ENCODE measurements at regions not wholly inside any gene's neighbourhood (a gene's known extent, or its start where the extent isn't known, plus 50 kb on each side); places are given as distances from the start of the nearest gene placed in this dataset.

GRCh38 chr12:131636940-131637750, 73.7 kb upstream of the SFSWAP start:
- no peaks in the 10 kb centered on the region for H4K20me1 ChIP-seq (ENCODE audit: insufficient read depth, low read length)
- H3K27ac ChIP-seq (ENCODE audit: low read depth, low read length, poor library complexity, severe bottlenecking) = no peak overlapping the region
- H3K4me2 ChIP-seq (ENCODE audit: low read length) = no peak overlapping the region
- no peak overlapping the region for H3K4me3 ChIP-seq (ENCODE audit: low read depth, low read length, poor library complexity, severe bottlenecking)
- TF ChIP-seq CTCF (IDR thresholded peaks at IDR 0.05; ENCODE audit: low read length) = no peak
- no peak for TF ChIP-seq EZH2 (IDR thresholded peaks at IDR 0.05; ENCODE audit: borderline replicate concordance, low read length)
- no peaks in the 10 kb centered on the region for H3K9me2 ChIP-seq (ENCODE audit: low read depth, low read length)
- no peaks in the 10 kb centered on the region for H3K79me2 ChIP-seq (ENCODE audit: insufficient read depth, low read length)
- H3F3A ChIP-seq (ENCODE audit: insufficient read depth, low read length) = no peaks in the 10 kb centered on the region
- H3K4me1 ChIP-seq (ENCODE audit: insufficient read depth, low read length, severe bottlenecking) = no peaks in the 10 kb centered on the region
- H3K9me3 ChIP-seq (ENCODE audit: low read length) = no peaks in the 10 kb centered on the region
- H3K36me3 ChIP-seq (ENCODE audit: insufficient read depth, low read length) = no peaks in the 10 kb centered on the region
- H3K9ac ChIP-seq (ENCODE audit: low read length) = no peak overlapping the region
- no peak overlapping the region for H2AFZ ChIP-seq (ENCODE audit: low read length)
- H3K27me3 ChIP-seq (ENCODE audit: insufficient read depth, low read length) = no peaks in the 10 kb centered on the region; the same call in 1 of the 2 replicates

- H2AFZ ChIP-seq (ENCODE audit: low read length) = no peak overlapping the region
- H3K36me3 ChIP-seq (ENCODE audit: insufficient read depth, low read length) = no peaks in the 10 kb centered on the region
- H3K27ac ChIP-seq (ENCODE audit: low read depth, low read length, poor library complexity, severe bottlenecking) = no peak overlapping the region
- no peaks in the 10 kb centered on the region for H3K9me3 ChIP-seq (ENCODE audit: low read length)
- no peaks in the 10 kb centered on the region for H4K20me1 ChIP-seq (ENCODE audit: insufficient read depth, low read length)
- H3K9me2 ChIP-seq (ENCODE audit: low read depth, low read length) = no peaks in the 10 kb centered on the region
- H3K9ac ChIP-seq (ENCODE audit: low read length) = no peak overlapping the region
- H3K27me3 ChIP-seq (ENCODE audit: insufficient read depth, low read length) = no peaks in the 10 kb centered on the region; the same call in 1 of the 2 replicates
- H3K4me3 ChIP-seq (ENCODE audit: low read depth, low read length, poor library complexity, severe bottlenecking) = no peak overlapping the region
- TF ChIP-seq EZH2 (IDR thresholded peaks at IDR 0.05; ENCODE audit: borderline replicate concordance, low read length) (no peak), CTCF (IDR thresholded peaks at IDR 0.05; ENCODE audit: low read length) (no peak)
- H3K4me1 ChIP-seq (ENCODE audit: insufficient read depth, low read length, severe bottlenecking) = no peaks in the 10 kb centered on the region
- no peaks in the 10 kb centered on the region for H3K79me2 ChIP-seq (ENCODE audit: insufficient read depth, low read length)
- H3K4me2 ChIP-seq (ENCODE audit: low read length) = no peak overlapping the region
- no peaks in the 10 kb centered on the region for H3F3A ChIP-seq (ENCODE audit: insufficient read depth, low read length)
These were observed 72.9 kb upstream of the SFSWAP start for GRCh38 chr12:131637986-131638385.

GRCh38 chr12:131639270-131639940, 71.5 kb upstream of the SFSWAP start:
- no peaks in the 10 kb centered on the region for H3K36me3 ChIP-seq (ENCODE audit: insufficient read depth, low read length)
- H4K20me1 ChIP-seq (ENCODE audit: insufficient read depth, low read length) = no peaks in the 10 kb centered on the region
- H2AFZ ChIP-seq (ENCODE audit: low read length) = no peak overlapping the region
- H3K9me3 ChIP-seq (ENCODE audit: low read length) = no peaks in the 10 kb centered on the region
- no peaks in the 10 kb centered on the region for H3K9me2 ChIP-seq (ENCODE audit: low read depth, low read length)
- no peaks in the 10 kb centered on the region for H3K79me2 ChIP-seq (ENCODE audit: insufficient read depth, low read length)
- H3K4me2 ChIP-seq (ENCODE audit: low read length) = no peak overlapping the region
- H3K27ac ChIP-seq (ENCODE audit: low read depth, low read length, poor library complexity, severe bottlenecking) = no peak overlapping the region
- H3K27me3 ChIP-seq (ENCODE audit: insufficient read depth, low read length) = no peaks in the 10 kb centered on the region; the same call in 1 of the 2 replicates
- H3F3A ChIP-seq (ENCODE audit: insufficient read depth, low read length) = no peaks in the 10 kb centered on the region
- no peaks in the 10 kb centered on the region for H3K4me1 ChIP-seq (ENCODE audit: insufficient read depth, low read length, severe bottlenecking)
- H3K9ac ChIP-seq (ENCODE audit: low read length) = no peak overlapping the region
- H3K4me3 ChIP-seq (ENCODE audit: low read depth, low read length, poor library complexity, severe bottlenecking) = no peak overlapping the region
- TF ChIP-seq CTCF (IDR thresholded peaks at IDR 0.05; ENCODE audit: low read length) (no peak), EZH2 (IDR thresholded peaks at IDR 0.05; ENCODE audit: borderline replicate concordance, low read length) (no peak)

Data from OCI-LY1 (cell line).